Testis (tissue), 2 donors: ENCODE measurements at regions not wholly inside any gene's neighbourhood (a gene's known extent, or its start where the extent isn't known, plus 50 kb on each side); places are given as distances from the start of the nearest gene placed in this dataset.

ENCODE experiments used
- DNase-seq: peaks from one replicate; pipeline ENCODE4 v3.0.0-alpha.2; 2019
- H3K27ac ChIP-seq, 2 donors: fragments of 200-600 bp; sonication (generic); one replicate each; pipeline ENCODE4 v1.5.1; 2019
- H3K27me3 ChIP-seq: fragments of 200-600 bp; sonication (generic); one replicate; pipeline ENCODE4 v1.5.1; 2019
- H3K36me3 ChIP-seq: fragments of 200-600 bp; sonication (generic); one replicate; pipeline ENCODE4 v1.5.1; 2017; ENCODE audit warnings: low read depth; ENCODE audit errors: missing control alignments
- H3K4me1 ChIP-seq: fragments of 200-600 bp; sonication (generic); one replicate; pipeline ENCODE4 v1.5.1; 2019
- H3K4me3 ChIP-seq, 2 donors: fragments of 200-600 bp; sonication (generic); one replicate each; pipeline ENCODE4 v1.5.1; 2017 to 2019
- H3K9me3 ChIP-seq: fragments of 200-600 bp; sonication (generic); one replicate; pipeline ENCODE4 v1.5.1; 2017
- CTCF ChIP-seq, 3 experiments: fragments of 450-650 bp in 2 of 3; fragments of 200-600 bp in 1 of 3; sonication (generic) in 1 of 3; IDR thresholded peaks; one replicate each; pipeline ENCODE4 v1.5.1; 2016 to 2019; ENCODE audit warnings: antibody characterized with exemption in 3 of 3, mild to moderate bottlenecking in 2 of 3, moderate library complexity in 1 of 3
- POLR2A ChIP-seq: fragments of 450-650 bp; IDR thresholded peaks from one replicate; pipeline ENCODE4 v1.6.1; 2017; ENCODE audit warnings: antibody characterized with exemption, mild to moderate bottlenecking, moderate library complexity
- WGBS, 2 donors: methylation state at CpG; one replicate each; pipeline ENCODE4 v1.1.5; 2018; 5-methylcytosine and 5-hydroxymethylcytosine counted together
- intact Hi-C: fragments of 100-400 bp; cut with DNase I; formaldehyde crosslinking; loops from one replicate; pipeline ENCODE4 v1.15.1; 2023; ENCODE audit warnings: low total_unique reads

- TF ChIP-seq CTCF (IDR thresholded peaks at IDR 0.05), result no peak
- TF ChIP-seq POLR2A, result no peak
- WGBS, 2 donors, result 81 to 91% methylated on average over 4 of the region's 4 CpGs
- no peaks in the 10 kb centered on the region for H3K27me3 ChIP-seq
- H3K9me3 ChIP-seq, result no peaks in the 10 kb centered on the region
- H3K36me3 ChIP-seq, result no peaks in the 10 kb centered on the region
- H3K4me3 ChIP-seq, result no peak overlapping the region
- intact Hi-C loops, result no loop called here
- DNase-seq, result no peak
- no peaks in the 10 kb centered on the region for H3K4me1 ChIP-seq
- H3K27ac ChIP-seq, result no peak overlapping the region
Measured at GRCh38 chr7:24402655-24403054, 118.7 kb downstream of the NPY start.

- no peak for DNase-seq
- no peaks in the 10 kb centered on the region for H3K27me3 ChIP-seq
- WGBS, 2 donors, result 85 to 92% methylated on average over 2 of the region's 2 CpGs
- no peaks in the 10 kb centered on the region for H3K4me1 ChIP-seq
- no peaks in the 10 kb centered on the region for H3K36me3 ChIP-seq
- no peaks in the 10 kb centered on the region for H3K9me3 ChIP-seq
- no peak overlapping the region for H3K4me3 ChIP-seq
- TF ChIP-seq POLR2A (no peak), CTCF (IDR thresholded peaks at IDR 0.05) (no peak)
- H3K27ac ChIP-seq, result no peak overlapping the region
- intact Hi-C loops, result no loop called here
Measured at GRCh38 chr7:24403557-24403956, 119.6 kb downstream of the NPY start.

GRCh38 chr7:24404315-24404714 is 120.3 kb downstream of the NPY start:
- intact Hi-C loops, result no loop called here
- no peaks in the 10 kb centered on the region for H3K4me1 ChIP-seq
- TF ChIP-seq CTCF (IDR thresholded peaks at IDR 0.05) (no peak), POLR2A (no peak)
- no peak overlapping the region for H3K27ac ChIP-seq
- H3K4me3 ChIP-seq, result no peak overlapping the region
- H3K36me3 ChIP-seq, result no peaks in the 10 kb centered on the region
- no peak for DNase-seq
- no peaks in the 10 kb centered on the region for H3K9me3 ChIP-seq
- no peaks in the 10 kb centered on the region for H3K27me3 ChIP-seq
- WGBS, 2 donors, result 92 to 96% methylated on average over 6 of the region's 6 CpGs

GRCh38 chr7:24405002-24405401 is 121.0 kb downstream of the NPY start:
- DNase-seq, result no peak
- Histone ChIP-seq H3K36me3 (no peaks in the 10 kb centered on the region), H3K9me3 (no peaks in the 10 kb centered on the region), H3K4me1 (no peaks in the 10 kb centered on the region), H3K27ac (no peak overlapping the region), H3K27me3 (no peaks in the 10 kb centered on the region), H3K4me3 (no peak overlapping the region)
- TF ChIP-seq POLR2A (no peak), CTCF (IDR thresholded peaks at IDR 0.05) (no peak)
- intact Hi-C loops, result no loop called here

DNA sequence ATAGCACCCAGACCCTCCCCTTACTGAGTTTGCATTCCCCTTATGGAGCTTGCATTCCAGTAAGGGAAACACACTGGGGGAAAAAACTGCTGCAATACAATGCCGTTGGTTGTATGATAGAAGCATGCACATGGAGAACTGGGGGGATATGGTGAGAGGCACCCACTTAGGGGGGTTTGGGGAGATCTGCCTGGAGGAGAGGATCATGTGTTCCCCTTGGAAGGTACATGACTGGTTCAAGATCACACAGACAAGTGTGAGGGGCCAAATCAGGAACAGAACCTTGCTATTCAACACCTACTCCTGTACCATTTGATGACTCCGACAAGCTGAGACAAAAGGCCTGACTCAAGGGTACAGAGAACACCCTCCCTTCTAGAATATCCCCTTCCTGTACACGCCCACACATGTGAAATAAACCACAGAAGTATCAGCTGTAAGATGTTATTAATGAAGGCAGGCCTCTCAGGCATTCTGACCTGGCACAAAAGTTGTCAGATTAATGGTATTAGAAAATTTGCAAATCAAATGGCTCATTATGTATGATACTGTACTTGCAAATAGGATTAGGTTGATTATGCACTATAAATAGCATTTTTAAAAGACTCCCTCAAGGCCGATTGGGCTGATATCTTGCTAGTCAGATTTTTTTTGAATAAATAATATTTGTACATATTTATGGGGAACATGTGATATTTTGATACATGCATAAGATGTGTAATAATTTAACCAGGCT is 122.2 kb downstream of the NPY start:
- H3K27ac ChIP-seq, result no peak overlapping the region
- no peaks in the 10 kb centered on the region for H3K9me3 ChIP-seq
- DNase-seq, result no peak
- H3K4me1 ChIP-seq, result no peaks in the 10 kb centered on the region
- 69 to 76% methylated on average over 4 of the region's 4 CpGs for WGBS, 2 donors
- H3K4me3 ChIP-seq, result no peak overlapping the region
- no peaks in the 10 kb centered on the region for H3K27me3 ChIP-seq
- TF ChIP-seq CTCF (IDR thresholded peaks at IDR 0.05), result no peak
- no peak for TF ChIP-seq POLR2A
- intact Hi-C loops, result no loop called here
- H3K36me3 ChIP-seq, result no peaks in the 10 kb centered on the region
